ENCODE measurements at regions not wholly inside any gene's neighbourhood (a gene's known extent, or its start where the extent isn't known, plus 50 kb on each side); places are given as distances from the start of the nearest gene placed in this dataset.

DNA sequence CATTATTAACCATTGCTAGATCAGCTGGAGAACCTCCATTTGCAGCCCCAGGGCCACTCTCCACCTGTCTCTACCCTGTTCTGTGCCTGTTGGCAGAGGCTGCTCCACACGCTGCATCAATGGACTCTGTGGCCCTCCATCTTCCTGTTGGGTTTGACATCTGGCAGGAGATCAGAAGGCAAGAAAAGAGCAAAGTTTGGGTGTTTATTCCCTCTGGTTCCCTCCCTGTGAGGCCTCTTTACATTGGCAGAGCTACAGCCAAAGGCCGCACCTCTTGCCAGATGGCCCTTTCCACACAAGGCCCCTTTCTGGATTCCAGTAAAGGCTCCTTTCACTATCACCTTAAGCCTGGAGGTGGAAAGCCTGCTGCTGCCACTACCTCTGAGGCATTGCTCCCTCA lies 110.9 kb upstream of the RND3 start:
- no peak for DNase-seq (ENCODE audit: insufficient read length, low spot score, missing footprints)
- H2AFZ ChIP-seq (ENCODE audit: low read length): peak overlapping the region; percentile 86

DNA sequence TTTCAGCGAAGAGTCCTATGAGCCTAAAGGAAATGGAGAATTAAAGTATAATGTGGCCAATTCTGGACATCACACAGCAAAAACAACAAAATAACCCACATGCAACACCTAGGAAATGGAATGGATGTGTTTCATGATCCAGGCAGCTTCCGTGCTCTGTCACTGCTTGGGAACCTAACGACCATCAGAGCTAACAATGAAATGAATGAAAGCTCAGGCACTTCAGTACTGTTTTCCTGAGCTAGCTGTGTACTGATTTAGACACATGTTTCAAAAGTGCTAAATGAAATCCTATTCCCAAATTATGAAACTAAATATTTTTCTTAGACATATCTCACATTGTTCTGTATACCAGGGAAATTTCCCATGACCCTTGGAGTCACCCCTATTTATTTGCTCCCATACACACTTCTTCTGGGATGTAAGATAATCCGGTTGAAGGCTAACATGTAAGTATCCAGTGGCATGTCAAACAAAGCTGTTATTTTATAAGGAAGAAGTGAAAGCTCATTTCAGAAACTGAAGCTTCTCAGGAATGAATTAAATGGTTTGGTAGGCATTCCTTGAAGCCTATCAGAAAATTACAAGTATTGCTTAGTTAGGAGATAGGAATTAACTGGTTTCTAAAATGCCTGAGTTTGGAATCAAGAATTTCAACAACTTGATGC lies 108.5 kb upstream of the RND3 start:
- peaks cover 4% of the 10 kb centered on the region for H3K79me2 ChIP-seq (ENCODE audit: insufficient read depth, low read length)
- DNase-seq (ENCODE audit: insufficient read length, low spot score, missing footprints): no peak
- H3K9me3 ChIP-seq (ENCODE audit: low read depth, low read length): no peaks in the 10 kb centered on the region
- TF ChIP-seq, protein P1, sequence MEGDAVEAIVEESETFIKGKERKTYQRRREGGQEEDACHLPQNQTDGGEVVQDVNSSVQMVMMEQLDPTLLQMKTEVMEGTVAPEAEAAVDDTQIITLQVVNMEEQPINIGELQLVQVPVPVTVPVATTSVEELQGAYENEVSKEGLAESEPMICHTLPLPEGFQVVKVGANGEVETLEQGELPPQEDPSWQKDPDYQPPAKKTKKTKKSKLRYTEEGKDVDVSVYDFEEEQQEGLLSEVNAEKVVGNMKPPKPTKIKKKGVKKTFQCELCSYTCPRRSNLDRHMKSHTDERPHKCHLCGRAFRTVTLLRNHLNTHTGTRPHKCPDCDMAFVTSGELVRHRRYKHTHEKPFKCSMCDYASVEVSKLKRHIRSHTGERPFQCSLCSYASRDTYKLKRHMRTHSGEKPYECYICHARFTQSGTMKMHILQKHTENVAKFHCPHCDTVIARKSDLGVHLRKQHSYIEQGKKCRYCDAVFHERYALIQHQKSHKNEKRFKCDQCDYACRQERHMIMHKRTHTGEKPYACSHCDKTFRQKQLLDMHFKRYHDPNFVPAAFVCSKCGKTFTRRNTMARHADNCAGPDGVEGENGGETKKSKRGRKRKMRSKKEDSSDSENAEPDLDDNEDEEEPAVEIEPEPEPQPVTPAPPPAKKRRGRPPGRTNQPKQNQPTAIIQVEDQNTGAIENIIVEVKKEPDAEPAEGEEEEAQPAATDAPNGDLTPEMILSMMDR (IDR thresholded peaks at IDR 0.05; ENCODE audit: extremely low read depth, low read depth, low read length): no peak
- no peaks in the 10 kb centered on the region for H3K36me3 ChIP-seq (ENCODE audit: insufficient read depth, low read length)
- peak overlapping the region; percentile 16 for H3K4me3 ChIP-seq (ENCODE audit: insufficient read depth, low read length)
- peaks cover 45% of the 10 kb centered on the region for H3K4me1 ChIP-seq (ENCODE audit: insufficient read depth, low read length)
- peak overlapping the region; percentile 56 for H3K4me2 ChIP-seq (ENCODE audit: insufficient read depth, low read length)
- H4K20me1 ChIP-seq (ENCODE audit: insufficient read depth, low read length): no peaks in the 10 kb centered on the region
- peak overlapping the region; percentile 60 for H2AFZ ChIP-seq (ENCODE audit: low read length)
- peak overlapping the region; percentile 87 for H3K27ac ChIP-seq (ENCODE audit: low read depth, low read length)
- H3K27me3 ChIP-seq (ENCODE audit: insufficient read depth, low read length): no peaks in the 10 kb centered on the region

More for the DNA sequence above, 110.9 kb upstream of the RND3 start:
- TF ChIP-seq, protein P1 (IDR thresholded peaks at IDR 0.05; ENCODE audit: extremely low read depth, low read depth, low read length): no peak
- Histone ChIP-seq H3K27me3 (ENCODE audit: insufficient read depth, low read length) (no peaks in the 10 kb centered on the region), H3K4me2 (ENCODE audit: insufficient read depth, low read length) (no peak overlapping the region), H3K36me3 (ENCODE audit: insufficient read depth, low read length) (no peaks in the 10 kb centered on the region), H3K4me3 (ENCODE audit: insufficient read depth, low read length) (no peak overlapping the region), H3K27ac (ENCODE audit: low read depth, low read length) (peak overlapping the region; percentile 18), H3K4me1 (ENCODE audit: insufficient read depth, low read length) (peaks cover 43% of the 10 kb centered on the region), H3K79me2 (ENCODE audit: insufficient read depth, low read length) (peaks cover 4% of the 10 kb centered on the region), H3K9me3 (ENCODE audit: low read depth, low read length) (no peaks in the 10 kb centered on the region), H4K20me1 (ENCODE audit: insufficient read depth, low read length) (no peaks in the 10 kb centered on the region)

DNA sequence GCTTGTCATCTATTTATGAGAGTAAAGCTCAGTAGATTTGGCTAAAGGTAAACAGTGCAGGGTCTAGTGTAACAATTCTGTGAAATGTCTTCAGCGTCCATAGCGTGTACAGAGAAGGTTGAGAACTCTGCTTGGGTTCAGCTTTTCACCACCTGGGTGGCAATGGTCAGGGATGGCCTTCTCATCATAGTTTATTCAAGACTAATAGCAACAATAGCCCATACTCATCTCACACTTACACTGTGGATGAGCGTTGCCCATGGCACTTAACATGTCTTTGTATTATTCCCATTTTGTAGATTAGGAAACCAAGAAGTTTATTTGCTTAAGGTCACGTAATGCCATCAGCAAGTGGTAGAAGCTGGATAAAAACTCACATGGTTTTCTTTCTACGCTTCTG lies 106.8 kb upstream of the RND3 start:
- Histone ChIP-seq H3K9me3 (ENCODE audit: low read depth, low read length) (no peaks in the 10 kb centered on the region), H2AFZ (ENCODE audit: low read length) (no peak overlapping the region), H4K20me1 (ENCODE audit: insufficient read depth, low read length) (no peaks in the 10 kb centered on the region), H3K27me3 (ENCODE audit: insufficient read depth, low read length) (no peaks in the 10 kb centered on the region), H3K4me1 (ENCODE audit: insufficient read depth, low read length) (peaks cover 36% of the 10 kb centered on the region), H3K27ac (ENCODE audit: low read depth, low read length) (no peak overlapping the region), H3K4me3 (ENCODE audit: insufficient read depth, low read length) (no peak overlapping the region), H3K36me3 (ENCODE audit: insufficient read depth, low read length) (no peaks in the 10 kb centered on the region), H3K79me2 (ENCODE audit: insufficient read depth, low read length) (peaks cover 4% of the 10 kb centered on the region), H3K4me2 (ENCODE audit: insufficient read depth, low read length) (no peak overlapping the region)
- no peak for DNase-seq (ENCODE audit: insufficient read length, low spot score, missing footprints)
- TF ChIP-seq, protein P1 (IDR thresholded peaks at IDR 0.05; ENCODE audit: extremely low read depth, low read depth, low read length): no peak

DNA sequence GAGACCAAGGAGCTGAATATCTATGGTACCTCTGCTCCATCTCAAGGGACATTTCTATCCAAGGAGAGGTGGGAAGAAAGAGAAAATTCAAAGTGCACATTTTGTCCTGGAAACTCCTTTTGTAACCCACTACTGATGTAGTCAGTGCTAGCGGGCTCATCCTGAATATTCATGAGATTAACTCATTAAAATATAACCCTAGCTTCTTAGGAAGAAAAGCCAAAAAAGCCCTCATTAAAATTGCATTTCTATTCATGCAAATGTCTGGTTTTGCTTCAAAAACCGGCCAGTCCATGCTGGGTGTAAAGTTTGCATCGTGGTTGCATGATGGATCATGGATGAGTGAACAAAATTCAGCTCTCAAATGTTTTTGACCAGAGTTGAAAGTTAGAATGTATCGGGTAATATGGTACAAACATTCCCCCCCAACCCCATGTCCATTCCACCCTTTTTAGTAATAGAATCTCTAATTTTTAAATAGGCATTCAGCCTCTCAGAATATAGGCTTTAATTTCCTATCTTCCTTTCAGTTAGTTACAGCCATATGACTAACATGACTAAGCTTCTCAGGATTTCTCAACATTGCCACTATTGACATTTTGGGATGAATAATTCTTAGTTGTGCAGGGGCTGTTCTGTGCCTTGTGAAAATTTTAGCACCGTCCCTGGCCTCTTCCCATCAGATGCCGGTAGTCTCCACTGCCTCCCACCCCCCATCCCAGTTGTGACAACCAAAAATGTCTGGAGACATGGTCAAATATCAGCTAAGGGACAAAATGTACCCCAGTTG lies 104.2 kb upstream of the RND3 start:
- peak overlapping the region; percentile 31 for H3K4me3 ChIP-seq (ENCODE audit: insufficient read depth, low read length)

More for the DNA sequence above, 104.2 kb upstream of the RND3 start:
- H3K27me3 ChIP-seq (ENCODE audit: insufficient read depth, low read length): no peaks in the 10 kb centered on the region
- peaks cover 42% of the 10 kb centered on the region for H3K4me1 ChIP-seq (ENCODE audit: insufficient read depth, low read length)
- peaks cover 4% of the 10 kb centered on the region for H3K79me2 ChIP-seq (ENCODE audit: insufficient read depth, low read length)
- no peaks in the 10 kb centered on the region for H3K9me3 ChIP-seq (ENCODE audit: low read depth, low read length)
- TF ChIP-seq, protein P1 (IDR thresholded peaks at IDR 0.05; ENCODE audit: extremely low read depth, low read depth, low read length): no peak
- H4K20me1 ChIP-seq (ENCODE audit: insufficient read depth, low read length): no peaks in the 10 kb centered on the region
- H3K36me3 ChIP-seq (ENCODE audit: insufficient read depth, low read length): no peaks in the 10 kb centered on the region
- peak overlapping the region; percentile 45 for H3K27ac ChIP-seq (ENCODE audit: low read depth, low read length)
- DNase-seq (ENCODE audit: insufficient read length, low spot score, missing footprints): no peak
- H2AFZ ChIP-seq (ENCODE audit: low read length): peak overlapping the region; percentile 72
- peak overlapping the region; percentile 63 for H3K4me2 ChIP-seq (ENCODE audit: insufficient read depth, low read length)

Data from osteoblast (primary cell).